DND-41 (cell line): ENCODE measurements at regions not wholly inside any gene's neighbourhood (a gene's known extent, or its start where the extent isn't known, plus 50 kb on each side); places are given as distances from the start of the nearest gene placed in this dataset.

ENCODE experiments used
- EZH2 ChIP-seq: IDR thresholded peaks from 3 replicates; pipeline ENCODE4 v1.6.1; 2012; ENCODE audit warnings: borderline replicate concordance, low read depth, mild to moderate bottlenecking, moderate library complexity, low read length, inconsistent platforms; ENCODE audit not compliant: severe bottlenecking
- TF ChIP-seq, protein P1 (sequence below): IDR thresholded peaks from 2 replicates; pipeline ENCODE4 v1.5.1; 2012; ENCODE audit warnings: borderline replicate concordance, low read length, moderate library complexity, mild to moderate bottlenecking; ENCODE audit not compliant: poor library complexity, severe bottlenecking; ENCODE audit errors: extremely low read depth

DNA sequence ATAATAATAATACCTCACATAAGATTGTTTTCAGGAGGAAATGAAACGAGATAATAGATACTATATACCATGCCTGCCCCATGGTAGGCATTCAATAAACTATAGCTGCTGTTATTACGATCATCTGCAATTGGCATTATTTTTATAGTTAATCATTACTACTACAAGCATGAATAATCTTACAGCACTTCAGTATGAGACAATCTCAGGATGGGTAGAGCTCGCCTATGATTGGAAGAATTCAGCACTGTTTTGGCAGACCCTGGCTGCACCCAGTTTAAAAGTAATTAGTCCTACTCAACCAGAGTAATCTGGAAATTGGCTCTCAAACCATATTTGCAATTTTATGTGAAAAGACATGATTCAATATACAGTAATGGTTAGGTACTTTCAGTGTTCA, 105.0 kb upstream of the DPYD start:
- TF ChIP-seq, protein P1, sequence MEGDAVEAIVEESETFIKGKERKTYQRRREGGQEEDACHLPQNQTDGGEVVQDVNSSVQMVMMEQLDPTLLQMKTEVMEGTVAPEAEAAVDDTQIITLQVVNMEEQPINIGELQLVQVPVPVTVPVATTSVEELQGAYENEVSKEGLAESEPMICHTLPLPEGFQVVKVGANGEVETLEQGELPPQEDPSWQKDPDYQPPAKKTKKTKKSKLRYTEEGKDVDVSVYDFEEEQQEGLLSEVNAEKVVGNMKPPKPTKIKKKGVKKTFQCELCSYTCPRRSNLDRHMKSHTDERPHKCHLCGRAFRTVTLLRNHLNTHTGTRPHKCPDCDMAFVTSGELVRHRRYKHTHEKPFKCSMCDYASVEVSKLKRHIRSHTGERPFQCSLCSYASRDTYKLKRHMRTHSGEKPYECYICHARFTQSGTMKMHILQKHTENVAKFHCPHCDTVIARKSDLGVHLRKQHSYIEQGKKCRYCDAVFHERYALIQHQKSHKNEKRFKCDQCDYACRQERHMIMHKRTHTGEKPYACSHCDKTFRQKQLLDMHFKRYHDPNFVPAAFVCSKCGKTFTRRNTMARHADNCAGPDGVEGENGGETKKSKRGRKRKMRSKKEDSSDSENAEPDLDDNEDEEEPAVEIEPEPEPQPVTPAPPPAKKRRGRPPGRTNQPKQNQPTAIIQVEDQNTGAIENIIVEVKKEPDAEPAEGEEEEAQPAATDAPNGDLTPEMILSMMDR: no peak
- TF ChIP-seq EZH2: no peak
